OCI-LY7 (cell line): ENCODE measurements at regions not wholly inside any gene's neighbourhood (a gene's known extent, or its start where the extent isn't known, plus 50 kb on each side); places are given as distances from the start of the nearest gene placed in this dataset.

ENCODE experiments used
- BruUV-seq: library from RNA; stranded (reverse); fragments of 400-500 nt; replicated peaks from 2 replicates; lab custom pipeline; 2021; lab: Mats Ljungman, UMichigan
- CTCF ChIA-PET: fragments of 300-600 bp; sonication (Branson Sonifier 250); formaldehyde crosslinking; loops from one replicate; lab custom pipeline; 2022; ENCODE audit warnings: antibody characterized with exemption; ENCODE audit not compliant: unreplicated experiment; lab: Charles Lee
- POLR2A ChIA-PET: fragments of 300-600 bp; sonication (Branson Sonifier 250); formaldehyde crosslinking; loops from one replicate; lab custom pipeline; 2022; ENCODE audit warnings: antibody characterized with exemption; lab: Charles Lee
- DNase-seq: peaks from one replicate; pipeline ENCODE4 v3.0.0-alpha.2; 2015; ENCODE audit warnings: low spot score
- H2AFZ ChIP-seq: fragments of 200-600 bp; sonication (generic), shearing (Covaris generic); 2 replicates; pipeline ENCODE4 v1.6.1; 2014; ENCODE audit warnings: mild to moderate bottlenecking, antibody characterized with exemption, low read length, moderate library complexity
- H3K27ac ChIP-seq: fragments of 200-600 bp; sonication (generic); 2 replicates; pipeline ENCODE4 v1.5.1; 2014; ENCODE audit warnings: mixed run types, low read depth, mild to moderate bottlenecking, moderate library complexity, low read length, inconsistent platforms; ENCODE audit not compliant: poor library complexity, severe bottlenecking
- H3K36me3 ChIP-seq: fragments of 200-600 bp; sonication (generic); 2 replicates; pipeline ENCODE4 v1.6.1; 2014; ENCODE audit warnings: mild to moderate bottlenecking, antibody characterized with exemption, low read length, moderate library complexity, mixed read lengths; ENCODE audit not compliant: insufficient read depth
- H3K4me1 ChIP-seq: fragments of 200-600 bp; sonication (generic); 2 replicates; pipeline ENCODE4 v1.5.1; 2014; ENCODE audit warnings: mild to moderate bottlenecking, low read length; ENCODE audit not compliant: insufficient read depth, poor library complexity, severe bottlenecking
- H3K4me2 ChIP-seq: fragments of 200-600 bp; sonication (generic); 2 replicates; pipeline ENCODE4 v1.6.1; 2014; ENCODE audit warnings: mild to moderate bottlenecking, low read length
- H3K4me3 ChIP-seq: fragments of 200-600 bp; sonication (generic); 2 replicates; pipeline ENCODE4 v1.5.1; 2014; ENCODE audit warnings: mild to moderate bottlenecking, low read depth, low read length; ENCODE audit not compliant: poor library complexity, severe bottlenecking
- H3K79me2 ChIP-seq: fragments of 200-600 bp; sonication (generic); 2 replicates; pipeline ENCODE4 v1.6.1; 2016; ENCODE audit warnings: low read depth, mild to moderate bottlenecking, low read length, moderate library complexity, mixed read lengths; ENCODE audit not compliant: insufficient read depth
- H3K9me2 ChIP-seq: fragments of 200-600 bp; sonication (generic); 2 replicates; pipeline ENCODE4 v1.6.1; 2016; ENCODE audit warnings: mild to moderate bottlenecking, low read length, mixed read lengths; ENCODE audit not compliant: insufficient read depth
- H3K9me3 ChIP-seq: fragments of 200-600 bp; sonication (generic); 2 replicates; pipeline ENCODE4 v1.6.1; 2014; ENCODE audit warnings: mild to moderate bottlenecking, mixed run types, low read length, mixed read lengths
- H4K20me1 ChIP-seq: fragments of 200-600 bp; sonication (generic); 2 replicates; pipeline ENCODE4 v1.6.1; 2014; ENCODE audit warnings: mild to moderate bottlenecking, antibody characterized with exemption, low read length, moderate library complexity, mixed read lengths; ENCODE audit not compliant: insufficient read depth
- CTCF ChIP-seq: fragments of 200-600 bp; sonication (generic); conservative IDR thresholded peaks from 2 replicates; pipeline ENCODE4 v1.5.1; 2014; ENCODE audit warnings: mild to moderate bottlenecking, antibody characterized with exemption, low read length, moderate library complexity, mixed read lengths
- EZH2phosphoT487 ChIP-seq: fragments of 200-600 bp; sonication (generic); IDR thresholded peaks from 2 replicates; pipeline ENCODE4 v1.6.1; 2018; ENCODE audit warnings: low read depth, borderline replicate concordance, mild to moderate bottlenecking, mixed run types, antibody characterized with exemption, low read length, moderate library complexity, mixed read lengths
- intact Hi-C: fragments of 100-400 bp; cut with micrococcal nuclease; formaldehyde crosslinking; loops from one replicate; pipeline ENCODE4 v1.10.0; 2022; ENCODE audit not compliant: unreplicated experiment

DNA sequence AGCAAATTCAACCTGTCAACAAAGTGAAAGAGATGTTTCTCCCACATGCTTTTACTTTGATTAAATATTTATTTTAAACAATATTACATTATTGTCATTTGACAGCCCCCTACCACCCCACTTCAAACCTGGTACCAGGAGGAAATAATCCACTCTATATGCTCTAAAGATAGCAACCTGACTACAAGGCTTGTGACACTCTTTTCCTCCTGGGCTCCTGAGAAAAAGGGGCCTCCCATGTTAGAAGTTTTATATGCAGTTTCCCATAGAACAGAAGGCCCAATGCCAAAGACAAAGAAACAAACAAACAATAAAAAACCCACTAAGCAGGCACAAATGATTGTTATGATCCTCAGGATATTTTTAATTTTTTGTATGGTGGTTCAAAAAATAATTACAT is 73.6 kb downstream of the RPS29 start:
- H2AFZ ChIP-seq, result no peak overlapping the region
- CTCF ChIA-PET, result no interaction called here

GRCh38 chr14:49512147-49512551 is 74.0 kb downstream of the RPS29 start:
- Histone ChIP-seq H3K4me2 (no peak overlapping the region), H3K4me1 (no peaks in the 10 kb centered on the region), H3K27ac (no peak overlapping the region), H3K36me3 (no peaks in the 10 kb centered on the region), H3K9me3 (no peaks in the 10 kb centered on the region), H2AFZ (no peak overlapping the region), H3K79me2 (no peaks in the 10 kb centered on the region), H3K9me2 (no peaks in the 10 kb centered on the region), H3K4me3 (no peak overlapping the region), H4K20me1 (no peaks in the 10 kb centered on the region)
- TF ChIP-seq EZH2phosphoT487 (no peak), CTCF (no peak)
- no TSS peak for BruUV-seq
- DNase-seq, result no peak
- intact Hi-C loops, result no loop called here
- ChIA-PET POLR2A (no interaction called here), CTCF (no interaction called here)

More for the DNA sequence above, 73.6 kb downstream of the RPS29 start:
- Histone ChIP-seq H3K4me3 (no peak overlapping the region), H3K27ac (no peak overlapping the region), H3K36me3 (no peaks in the 10 kb centered on the region), H3K4me2 (no peak overlapping the region), H3K4me1 (no peaks in the 10 kb centered on the region), H3K79me2 (no peaks in the 10 kb centered on the region), H4K20me1 (no peaks in the 10 kb centered on the region), H3K9me2 (no peaks in the 10 kb centered on the region), H3K9me3 (no peaks in the 10 kb centered on the region)
- TF ChIP-seq EZH2phosphoT487, result no peak
- no peak for TF ChIP-seq CTCF
- DNase-seq, result no peak
- intact Hi-C loops, result no loop called here
- POLR2A ChIA-PET, result no interaction called here
- BruUV-seq, result no TSS peak

DNA sequence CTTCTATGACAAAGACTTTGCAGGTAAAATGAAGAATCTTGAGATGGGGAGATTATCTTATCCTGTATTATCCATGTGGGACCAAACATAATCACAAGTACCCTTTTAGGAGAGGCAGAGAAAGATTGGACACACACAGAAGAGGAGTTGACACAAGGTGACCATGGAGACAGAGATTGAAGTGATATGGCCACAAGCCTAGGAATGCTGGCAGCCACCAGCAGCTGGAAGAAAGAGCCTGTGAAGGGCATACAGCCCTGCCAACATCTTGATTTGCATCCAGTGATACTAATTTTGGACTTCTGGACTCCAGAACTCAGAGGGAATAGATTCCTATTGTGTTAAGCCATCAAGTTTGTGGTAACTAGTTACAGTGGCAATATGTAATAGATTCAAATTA is 78.1 kb downstream of the RPS29 start:
- CTCF ChIA-PET, result no interaction called here
- no TSS peak for BruUV-seq

More for the DNA sequence above, 78.1 kb downstream of the RPS29 start:
- Histone ChIP-seq H3K4me2 (no peak overlapping the region), H3K9me3 (no peaks in the 10 kb centered on the region), H3K9me2 (no peaks in the 10 kb centered on the region), H3K4me3 (no peak overlapping the region), H4K20me1 (no peaks in the 10 kb centered on the region), H3K4me1 (no peaks in the 10 kb centered on the region), H3K79me2 (no peaks in the 10 kb centered on the region), H3K27ac (no peak overlapping the region), H2AFZ (no peak overlapping the region), H3K36me3 (no peaks in the 10 kb centered on the region)
- no peak for TF ChIP-seq EZH2phosphoT487
- no peak for TF ChIP-seq CTCF
- POLR2A ChIA-PET, result no interaction called here
- no peak for DNase-seq
- intact Hi-C loops, result no loop called here
